KBM-7 (cell line): ENCODE measurements at regions not wholly inside any gene's neighbourhood (a gene's known extent, or its start where the extent isn't known, plus 50 kb on each side); places are given as distances from the start of the nearest gene placed in this dataset.
A peak's percentile ranks its signal among the peaks of the same experiment; 100 is the strongest.
"Not testable (repeated sequence)": the region's sequence is repeated elsewhere in the genome, so short reads cannot be mapped to it uniquely, and the experiment has no call there.

Experiments used
- DNase-seq: peaks from one replicate; pipeline ENCODE4 v3.0.0-alpha.2; 2015
- in situ Hi-C: fragments of 300-500 bp; cut with MboI; formaldehyde crosslinking; loops from 2 replicates; pipeline ENCODE4 v1.14.3; 2020; ENCODE audit warnings: low sequenced_read_pairs, low pct_unique_long_range_greater_than_20kb, mixed read lengths

GRCh38 chr5:75862872-75863271, 145.6 kb upstream of the POC5 start:
- no peak for DNase-seq
- in situ Hi-C loops, result no loop called here

GRCh38 chr5:75859621-75860020, 142.4 kb upstream of the POC5 start:
- in situ Hi-C loops, DNase-seq: not testable (repeated sequence)

GRCh38 chr5:75856056-75856455, 138.8 kb upstream of the POC5 start:
- in situ Hi-C loops, result no loop called here
- no peak for DNase-seq

- DNase-seq, result no peak
- in situ Hi-C loops, result no loop called here
Measured at GRCh38 chr5:75848077-75848476, 130.8 kb upstream of the POC5 start.

- in situ Hi-C loops, result no loop called here
Measured at GRCh38 chr5:75847561-75848021, 130.4 kb upstream of the POC5 start.

GRCh38 chr5:75844301-75844700, 127.1 kb upstream of the POC5 start:
- no peak for DNase-seq
- in situ Hi-C loops, result no loop called here

More at GRCh38 chr5:75847561-75848021, 130.4 kb upstream of the POC5 start:
- DNase-seq, result peak; percentile 39

- DNase-seq, result no peak
- in situ Hi-C loops, result no loop called here
Measured at GRCh38 chr5:75843319-75843718, 126.1 kb upstream of the POC5 start.

GRCh38 chr5:75839547-75839946, 122.3 kb upstream of the POC5 start:
- DNase-seq, result no peak
- in situ Hi-C loops, result no loop called here

GRCh38 chr5:75837258-75837841, 120.1 kb upstream of the POC5 start:
- in situ Hi-C loops, result no loop called here

GRCh38 chr5:75831561-75831960, 114.3 kb upstream of the POC5 start:
- in situ Hi-C loops, result no loop called here
- no peak for DNase-seq

More at GRCh38 chr5:75837258-75837841, 120.1 kb upstream of the POC5 start:
- no peak for DNase-seq

- DNase-seq, result no peak
- in situ Hi-C loops, result no loop called here
Measured at GRCh38 chr5:75828029-75828428, 110.8 kb upstream of the POC5 start.

- in situ Hi-C loops, result no loop called here
- no peak for DNase-seq
Measured at GRCh38 chr5:75824323-75824722, 107.1 kb upstream of the POC5 start.

GRCh38 chr5:75823811-75824210, 106.6 kb upstream of the POC5 start:
- DNase-seq, result no peak
- in situ Hi-C loops, result no loop called here

GRCh38 chr5:75818661-75819060, 101.4 kb upstream of the POC5 start:
- no peak for DNase-seq
- in situ Hi-C loops, result no loop called here

- DNase-seq, in situ Hi-C loops: not testable (repeated sequence)
Measured at GRCh38 chr5:75799695-75800094, 82.5 kb upstream of the POC5 start.

GRCh38 chr5:75769338-75769737, 52.1 kb upstream of the POC5 start:
- DNase-seq, in situ Hi-C loops: not testable (repeated sequence)
